GM18505 (cell line): ENCODE measurements at regions not wholly inside any gene's neighbourhood (a gene's known extent, or its start where the extent isn't known, plus 50 kb on each side); places are given as distances from the start of the nearest gene placed in this dataset.

Experiments used
- ATAC-seq: cut with Tn5 transposase; IDR thresholded peaks from one replicate; pipeline ENCODE4 v1.9.1; 2021; ENCODE audit not compliant: unreplicated experiment
- POLR2A ChIP-seq: IDR thresholded peaks from 4 replicates; pipeline ENCODE4 v1.6.1; 2011; ENCODE audit warnings: borderline replicate concordance; ENCODE audit not compliant: insufficient read depth, insufficient read length; ENCODE audit errors: extremely low read depth

DNA sequence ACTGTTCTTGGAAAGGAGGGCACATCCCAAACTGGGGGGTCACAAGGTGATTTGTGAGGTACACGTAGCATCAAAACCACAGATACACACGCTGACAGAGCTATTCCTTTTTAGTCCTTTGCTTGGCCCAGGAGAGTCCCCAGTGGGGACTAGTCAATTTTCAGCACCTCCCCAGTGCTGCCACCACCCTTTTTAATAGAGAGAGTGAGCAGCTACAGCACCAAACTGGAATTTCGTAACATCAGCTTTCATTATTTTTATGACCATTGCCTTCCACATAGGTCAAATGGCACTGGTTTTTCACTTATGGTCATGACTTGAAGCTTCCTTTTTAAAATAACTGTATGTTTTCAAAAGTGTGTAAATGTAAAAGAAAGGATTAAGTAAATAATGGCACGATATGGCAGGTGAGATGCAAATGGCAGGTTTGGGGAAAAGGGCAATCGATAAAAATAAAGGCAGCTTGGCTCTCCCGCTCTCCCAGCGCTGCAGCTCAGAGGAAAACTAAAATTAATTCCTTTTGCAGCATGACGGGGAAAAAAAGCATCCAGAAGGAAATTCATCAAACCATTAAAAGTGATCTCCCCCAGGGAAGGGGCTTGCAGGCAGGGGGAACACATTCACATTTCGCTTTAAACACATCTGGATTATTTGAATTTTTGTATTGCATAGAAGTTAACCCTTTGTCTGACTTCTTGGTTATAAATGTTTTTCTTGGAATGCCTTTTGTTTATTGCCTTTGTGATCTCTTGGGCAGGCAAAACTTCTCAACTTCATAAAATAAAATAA is 95.2 kb downstream of the ANKRD60 start:
- ATAC-seq: no peak
- TF ChIP-seq POLR2A: no peak

DNA sequence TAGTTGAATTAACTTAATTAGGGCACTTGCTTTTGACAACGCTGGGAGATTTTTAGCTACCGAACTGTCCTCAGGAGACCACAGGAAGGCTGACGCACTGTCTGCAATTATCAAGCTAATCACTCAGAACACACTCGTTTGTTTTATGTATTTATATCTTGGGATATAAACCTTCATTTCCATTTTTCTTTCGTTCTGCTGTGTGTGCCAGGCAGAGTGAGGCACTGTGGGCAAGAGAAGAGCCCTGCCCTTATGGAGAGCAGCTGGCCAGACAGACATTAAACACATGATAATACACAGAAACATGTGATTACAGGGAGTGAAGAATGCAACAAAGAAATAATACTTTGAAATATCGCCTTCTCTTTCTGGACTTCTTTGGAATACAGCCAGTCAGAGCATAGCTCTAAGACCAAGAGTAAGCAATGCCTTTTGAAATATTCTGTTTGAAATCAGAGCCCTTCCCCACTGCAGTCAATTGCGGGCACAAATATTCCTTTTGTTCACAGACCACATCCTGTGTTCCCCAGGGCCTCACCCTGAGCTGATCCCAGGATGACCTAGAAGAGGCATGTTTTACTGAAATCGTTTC is 96.8 kb downstream of the ANKRD60 start:
- ATAC-seq: no peak
- TF ChIP-seq POLR2A: no peak

DNA sequence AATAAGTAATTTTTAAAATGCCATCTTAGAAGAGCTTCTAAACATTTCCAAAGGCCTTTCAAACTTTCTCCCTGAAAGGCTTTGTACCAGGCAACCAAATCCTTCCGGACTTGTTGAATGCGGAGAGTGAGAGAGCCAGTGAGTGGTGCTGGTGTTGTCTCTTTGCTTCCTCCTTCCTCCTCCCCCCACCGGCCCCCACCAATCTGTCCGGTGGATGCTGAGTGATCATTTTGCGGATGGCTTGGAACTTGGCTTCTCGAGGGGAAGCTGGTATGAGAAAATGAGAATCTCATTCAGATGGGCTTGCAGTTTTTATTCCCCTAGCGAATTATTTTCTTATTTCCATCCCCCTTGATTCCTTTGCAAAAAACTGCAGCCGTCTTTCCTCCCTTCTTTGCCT is 97.3 kb downstream of the ANKRD60 start:
- no peak for TF ChIP-seq POLR2A
- no peak for ATAC-seq

DNA sequence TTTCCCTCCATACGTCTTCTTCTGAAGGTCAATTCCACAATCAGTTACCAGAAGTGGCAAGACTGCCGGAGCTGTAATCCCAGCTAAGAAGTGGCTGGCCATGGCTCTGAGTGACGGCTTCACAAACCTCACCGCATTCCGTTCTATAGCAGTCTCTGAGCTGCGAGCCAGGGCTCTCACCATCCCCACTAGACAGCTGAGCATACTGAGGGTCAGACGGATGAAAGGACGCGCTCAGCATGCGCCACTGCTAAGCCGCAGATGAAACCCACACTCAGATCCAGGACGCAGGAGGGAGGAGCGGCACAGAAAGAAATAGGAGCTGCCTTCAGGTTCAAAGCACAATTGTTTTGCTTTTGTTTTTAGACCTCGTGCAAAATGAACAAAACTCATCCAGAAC is 97.9 kb downstream of the ANKRD60 start:
- no peak for ATAC-seq
- no peak for TF ChIP-seq POLR2A

DNA sequence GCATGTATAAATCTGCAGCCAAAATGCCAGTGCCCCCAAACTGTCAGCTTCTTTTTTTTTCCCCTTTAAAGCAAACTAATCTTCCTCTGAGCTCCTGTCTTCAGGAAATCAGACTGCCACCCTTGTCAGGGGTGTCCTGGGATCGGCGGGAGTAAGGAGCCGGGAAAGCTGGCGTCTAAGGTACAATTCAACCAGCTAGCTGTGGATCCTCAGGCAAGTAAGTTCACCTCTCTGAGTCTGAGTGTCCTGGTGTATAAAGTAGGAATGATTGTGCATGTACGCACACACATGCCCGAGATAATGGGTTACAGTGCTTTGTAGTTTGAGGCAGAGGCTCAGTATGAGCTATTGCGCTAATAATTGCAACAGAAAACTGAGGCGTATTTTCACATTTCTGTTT is 98.3 kb downstream of the ANKRD60 start:
- no peak for TF ChIP-seq POLR2A
- ATAC-seq: no peak

DNA sequence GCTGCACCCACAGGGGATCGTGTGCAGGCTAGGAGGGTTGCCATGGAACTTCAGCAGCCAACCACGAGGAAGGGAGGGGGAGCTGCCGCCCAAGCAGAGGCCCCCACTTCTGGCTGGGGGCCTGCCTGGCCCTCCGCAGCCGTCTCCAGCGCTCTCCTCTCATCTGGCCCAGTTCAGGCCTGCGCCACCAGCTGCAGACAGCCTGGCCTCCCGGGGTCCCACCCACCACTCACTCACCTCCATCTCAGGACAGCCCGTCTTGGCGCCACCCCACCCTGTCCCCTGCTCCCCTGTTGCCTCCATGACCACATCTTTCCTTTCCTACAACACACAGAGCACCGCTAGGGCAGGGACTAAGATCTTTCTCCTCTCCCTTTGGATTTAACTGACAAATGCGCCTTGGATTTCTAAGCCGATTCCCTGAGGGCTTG is 98.7 kb downstream of the ANKRD60 start:
- no peak for ATAC-seq
- no peak for TF ChIP-seq POLR2A

DNA sequence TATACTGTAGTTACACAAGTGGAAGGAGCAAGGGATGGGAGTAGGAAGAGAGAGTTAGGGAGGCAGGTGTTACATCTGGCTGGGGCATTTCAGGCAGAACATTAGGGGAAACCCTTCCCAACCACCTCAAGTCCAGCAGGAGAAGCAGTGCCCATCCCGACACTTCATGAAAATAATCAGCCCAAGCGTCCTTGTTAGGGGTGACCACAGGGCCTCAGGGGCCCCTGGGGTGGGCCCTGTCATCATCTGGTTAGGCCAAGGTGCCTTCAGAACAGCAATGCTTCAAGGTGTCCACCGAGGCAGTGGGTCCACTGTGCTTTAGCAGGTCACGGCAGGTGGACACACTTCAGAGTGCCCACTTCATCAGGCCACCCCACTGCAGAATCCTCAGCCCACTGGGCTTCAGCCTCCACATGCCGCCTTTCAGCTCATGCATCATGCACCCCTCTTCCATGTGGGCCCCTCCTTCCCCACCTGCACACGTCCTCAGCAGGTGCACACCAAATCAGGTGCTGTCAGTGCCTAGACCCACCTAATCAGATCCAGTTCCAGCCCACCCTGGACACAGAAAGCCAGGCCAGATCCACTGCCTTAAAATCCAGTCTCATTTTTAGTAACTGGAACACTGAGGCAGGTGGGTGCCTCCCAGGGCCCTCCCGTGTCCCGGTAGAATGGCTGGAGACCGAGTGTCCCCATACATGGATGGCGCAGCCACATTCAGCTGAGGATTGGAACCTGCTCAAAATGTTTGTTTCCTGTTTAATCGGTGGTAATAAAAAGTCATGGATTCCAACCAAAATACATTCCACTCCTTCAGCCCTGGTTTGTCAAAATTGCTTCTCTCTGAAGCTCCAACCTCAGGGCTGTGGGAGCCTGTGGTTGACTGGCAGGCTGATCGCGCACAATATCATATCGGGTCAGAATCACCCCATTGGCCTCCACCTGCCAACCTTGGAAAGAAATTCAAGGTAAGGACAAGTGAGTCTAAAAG is 99.5 kb downstream of the ANKRD60 start:
- no peak for TF ChIP-seq POLR2A
- ATAC-seq: no peak

DNA sequence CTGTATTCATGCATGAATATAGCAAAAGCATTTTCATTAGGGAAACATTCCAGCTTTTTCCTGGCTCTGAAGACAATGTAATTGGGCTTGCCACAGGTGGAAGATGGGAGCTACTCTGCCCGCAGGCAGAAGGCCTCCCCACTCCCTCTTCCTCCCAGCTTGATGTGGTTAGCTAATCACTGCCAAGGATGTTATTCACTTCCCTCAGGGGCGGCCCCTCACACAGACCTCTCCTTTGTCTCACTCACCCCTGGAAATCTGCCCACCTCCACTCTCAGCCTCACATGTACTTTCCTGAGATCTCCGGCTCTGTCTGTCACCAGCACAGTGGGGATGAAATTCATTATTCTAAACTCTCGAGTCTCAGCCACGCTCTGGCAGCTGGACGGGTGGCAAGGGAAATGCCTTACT is 100.7 kb downstream of the ANKRD60 start:
- ATAC-seq: no peak
- no peak for TF ChIP-seq POLR2A

DNA sequence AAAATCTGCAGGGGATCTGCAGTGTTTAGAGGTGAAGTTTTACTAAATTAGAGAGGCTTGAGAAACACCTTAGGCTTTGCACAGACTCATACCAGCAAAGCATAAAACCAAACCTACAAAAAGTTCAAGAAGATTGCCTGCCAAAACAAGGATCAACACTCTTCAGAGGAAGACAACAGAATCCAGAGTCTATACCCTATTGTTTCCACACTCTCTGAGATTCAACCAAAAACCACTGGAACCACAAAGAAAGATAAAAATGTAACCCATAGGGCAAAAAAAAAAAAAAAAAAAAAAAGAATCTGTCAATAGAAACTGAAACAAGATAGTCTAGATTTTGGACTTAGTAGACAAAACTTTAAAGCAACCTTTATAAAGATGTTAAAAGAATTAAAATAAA is 102.7 kb downstream of the ANKRD60 start:
- no peak for ATAC-seq
- TF ChIP-seq POLR2A: no peak

DNA sequence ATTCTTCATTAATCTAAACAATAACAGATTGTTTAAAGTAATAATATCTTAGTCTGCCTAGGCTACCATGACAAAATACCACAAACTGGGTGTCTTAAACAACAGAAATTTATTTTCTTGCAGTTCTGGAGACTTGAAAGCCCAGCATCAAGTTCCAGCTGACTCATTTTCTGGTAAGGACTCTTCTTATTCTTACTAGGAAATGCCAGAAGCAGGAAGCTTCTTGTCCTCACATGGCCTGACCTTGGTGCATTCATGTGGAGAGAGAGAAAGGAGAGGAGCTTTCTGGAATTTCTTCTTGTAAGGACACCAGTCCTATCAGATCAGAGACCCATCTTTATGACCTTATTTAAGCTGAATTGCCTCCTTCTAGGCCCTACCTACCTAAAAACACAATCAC is 110.5 kb downstream of the ANKRD60 start:
- no peak for ATAC-seq
- TF ChIP-seq POLR2A: no peak

DNA sequence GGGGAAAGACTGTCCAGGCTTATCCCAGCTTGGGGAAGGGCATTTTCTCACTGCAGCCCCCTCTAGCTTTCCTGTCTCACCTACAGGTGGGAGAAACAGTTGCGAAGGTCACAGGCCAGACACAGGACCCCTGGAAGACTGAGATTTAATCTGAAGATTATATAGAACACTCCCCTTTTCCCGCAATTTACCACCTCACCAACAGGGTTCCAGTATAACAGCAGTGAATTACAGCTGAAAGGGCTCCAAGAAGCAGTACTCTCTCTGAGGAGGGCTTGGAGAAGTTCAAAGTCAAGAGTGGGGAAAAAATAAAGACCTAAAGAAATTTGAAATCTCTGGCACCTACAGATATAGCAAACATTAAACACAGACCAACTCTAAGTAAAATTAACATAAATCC is 111.9 kb downstream of the ANKRD60 start:
- no peak for ATAC-seq
- TF ChIP-seq POLR2A: no peak

DNA sequence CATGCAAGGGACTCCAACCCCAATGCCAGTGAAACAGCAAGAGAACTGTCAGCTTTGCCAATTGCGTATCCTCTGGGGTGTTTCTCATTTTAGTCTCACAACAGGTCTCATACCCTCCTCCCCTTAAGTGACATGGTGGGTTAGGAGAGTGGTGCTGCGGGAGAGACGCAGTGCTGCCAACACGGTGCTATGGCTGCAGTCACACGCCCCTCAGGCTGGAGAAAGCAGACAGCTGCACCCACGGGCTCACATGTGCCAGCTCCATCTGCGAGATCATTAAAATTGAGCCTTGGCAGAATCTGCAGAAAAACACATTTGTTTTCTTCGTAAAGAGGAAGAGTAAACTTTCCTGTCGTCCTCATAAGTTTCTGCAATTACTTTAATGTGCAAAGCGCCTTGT is 114.7 kb downstream of the ANKRD60 start:
- no peak for TF ChIP-seq POLR2A
- ATAC-seq: no peak

DNA sequence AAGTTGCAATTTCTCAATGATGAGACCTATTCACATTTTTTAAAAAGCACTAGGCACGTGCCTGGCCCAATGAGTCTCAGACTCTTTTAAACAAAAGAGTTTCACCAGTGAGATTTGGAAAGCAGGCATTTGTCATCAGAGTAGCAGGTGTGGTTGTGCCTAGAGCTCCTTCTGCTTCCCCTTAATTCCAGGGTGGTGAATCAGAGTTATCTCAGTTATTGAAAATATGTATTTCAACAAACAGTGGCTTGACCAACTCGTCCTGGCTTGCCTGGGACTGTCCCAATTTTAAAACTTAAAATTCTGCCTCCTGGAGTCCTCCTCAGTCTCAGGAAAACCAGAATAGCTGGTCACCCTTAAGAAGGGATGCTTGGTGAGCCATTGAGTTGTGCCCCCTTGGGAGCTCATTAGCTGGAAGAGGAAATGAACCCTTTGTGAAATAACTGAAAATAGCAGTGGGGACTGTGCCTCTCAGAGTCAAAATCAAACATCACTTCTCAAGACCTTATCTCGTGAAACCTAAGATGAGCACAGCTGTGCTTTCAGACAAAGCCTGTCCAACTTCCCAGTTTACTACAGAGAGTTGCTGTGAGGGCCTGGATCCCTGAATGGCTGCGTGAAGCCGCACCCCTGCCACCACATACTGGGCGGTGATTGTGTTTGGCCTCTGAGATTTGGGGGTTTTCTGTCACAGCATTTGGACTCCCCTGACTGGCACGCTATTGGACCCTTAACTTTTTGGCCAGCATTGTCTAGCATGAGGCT is 116.3 kb downstream of the ANKRD60 start:
- ATAC-seq: no peak
- no peak for TF ChIP-seq POLR2A
